ENCODE measurements at regions not wholly inside any gene's neighbourhood (a gene's known extent, or its start where the extent isn't known, plus 50 kb on each side); places are given as distances from the start of the nearest gene placed in this dataset.

GRCh38 chr6:96470296-96470695, 51.3 kb upstream of the UFL1 start:
- TF ChIP-seq CTCF (IDR thresholded peaks at IDR 0.05; ENCODE audit: extremely low read depth in 1 of 2, insufficient read depth in 1 of 2, low read depth in 1 of 2, low read length in 2 of 2) (no peak), POLR2A (IDR thresholded peaks at IDR 0.05; ENCODE audit: low read depth, low read length) (no peak), POLR2AphosphoS5 (IDR thresholded peaks at IDR 0.05; ENCODE audit: insufficient read depth, low read depth, low read length) (no peak)
